Tibial nerve (tissue), 4 donors: ENCODE measurements at regions not wholly inside any gene's neighbourhood (a gene's known extent, or its start where the extent isn't known, plus 50 kb on each side); places are given as distances from the start of the nearest gene placed in this dataset.

Experiments
- CTCF ChIP-seq, 5 experiments: fragments of 200-600 bp in 3 of 5; fragments of 450-650 bp in 2 of 5; sonication (generic) in 3 of 5; IDR thresholded peaks; one replicate each; pipeline ENCODE4 v1.5.1; 2016 to 2019; ENCODE audit warnings: antibody characterized with exemption in 5 of 5, mild to moderate bottlenecking in 3 of 5, moderate library complexity in 2 of 5
- EP300 ChIP-seq, 2 donors: sonication (generic); formaldehyde crosslinking; IDR thresholded peaks; one replicate each; pipeline ENCODE4 v1.6.1; 2017; ENCODE audit warnings: antibody characterized with exemption in 2 of 2, mild to moderate bottlenecking in 1 of 2
- POLR2A ChIP-seq, 2 donors: fragments of 450-650 bp; IDR thresholded peaks; one replicate each; pipeline ENCODE4 v1.6.1; 2017; ENCODE audit warnings: antibody characterized with exemption in 2 of 2, mild to moderate bottlenecking in 2 of 2, moderate library complexity in 2 of 2

- TF ChIP-seq POLR2A (IDR thresholded peaks at IDR 0.05) (no peak), CTCF (IDR thresholded peaks at IDR 0.05) (no peak), EP300 (IDR thresholded peaks at IDR 0.05) (no peak)
Observed at GRCh38 chr4:45350438-45350837, 624.1 kb upstream of the GNPDA2 start.
